HTR-8/SVneo (cell line): ENCODE measurements at regions not wholly inside any gene's neighbourhood (a gene's known extent, or its start where the extent isn't known, plus 50 kb on each side); places are given as distances from the start of the nearest gene placed in this dataset.

Experiments
- DNase-seq: peaks from one replicate; pipeline ENCODE4 v3.0.0; 2011; ENCODE audit warnings: low spot score, mixed read lengths; ENCODE audit not compliant: insufficient read length
- FAIRE-seq: peaks from 2 replicates; lab custom pipeline; 2011; peaks lifted over from hg19 to GRCh38; lab: Jason Lieb, UNC

- DNase-seq (no peak), FAIRE-seq (no peak)
Measured at GRCh38 chr1:219993554-219994433, 52.5 kb downstream of the EPRS1 start.

- DNase-seq (no peak), FAIRE-seq (no peak)
Measured at GRCh38 chr1:219991919-219992318, 54.4 kb downstream of the EPRS1 start.

GRCh38 chr1:219991511-219991810 lies 54.8 kb downstream of the EPRS1 start:
- no peak for FAIRE-seq
- no peak for DNase-seq

DNA sequence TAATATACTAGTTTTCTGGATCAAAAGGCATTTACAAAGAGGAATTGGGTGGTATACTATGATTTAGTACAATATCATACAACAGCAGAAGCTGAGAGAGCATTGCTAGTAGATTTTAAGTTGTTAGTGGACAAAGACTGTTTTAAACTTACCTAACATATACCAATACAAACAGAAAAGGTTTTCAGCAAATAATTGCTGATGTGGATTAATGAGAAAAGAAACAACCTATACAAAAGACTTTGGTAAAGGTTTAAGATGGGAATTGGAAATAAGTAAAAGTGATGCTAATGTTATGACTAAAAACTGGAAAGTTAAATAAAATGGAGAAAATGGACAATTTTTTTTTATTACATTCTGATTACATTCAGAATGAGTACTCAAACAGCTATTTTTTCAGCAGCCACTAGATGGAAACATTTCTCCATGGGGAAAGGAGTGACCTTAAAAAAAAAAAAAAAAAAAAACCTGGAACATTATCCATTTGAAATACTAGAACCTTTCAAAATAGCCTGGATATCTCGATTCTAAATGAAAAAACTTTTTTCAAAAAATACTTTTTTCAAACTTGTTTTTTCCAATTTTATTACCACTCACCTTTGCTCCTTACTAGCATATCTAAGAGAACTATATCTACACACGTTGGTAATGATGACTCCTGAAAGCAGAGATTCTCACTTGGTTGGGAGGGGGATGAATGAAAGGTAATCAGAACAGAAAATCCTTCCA lies 55.4 kb downstream of the EPRS1 start:
- DNase-seq (peak; percentile 13), FAIRE-seq (no peak)

DNA sequence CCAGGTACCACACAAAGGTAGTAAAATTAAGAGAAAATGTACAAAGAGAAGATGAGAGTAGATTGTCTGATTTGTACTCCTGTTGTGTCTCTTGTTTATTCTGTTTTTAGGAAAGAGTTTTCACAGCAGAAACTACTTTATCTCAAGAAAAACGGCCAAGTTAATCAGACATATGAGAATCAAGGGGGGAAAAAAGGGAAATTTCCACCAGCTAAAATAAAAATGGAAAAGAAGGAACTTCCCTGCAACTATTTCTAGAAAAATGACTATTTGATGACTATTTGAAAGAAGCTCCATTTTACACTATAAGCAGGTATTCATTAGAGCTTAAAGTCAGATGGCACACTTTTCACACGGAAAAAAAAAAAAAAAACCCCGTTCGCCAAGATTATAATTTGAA lies 56.5 kb downstream of the EPRS1 start:
- no peak for FAIRE-seq
- DNase-seq = no peak

DNA sequence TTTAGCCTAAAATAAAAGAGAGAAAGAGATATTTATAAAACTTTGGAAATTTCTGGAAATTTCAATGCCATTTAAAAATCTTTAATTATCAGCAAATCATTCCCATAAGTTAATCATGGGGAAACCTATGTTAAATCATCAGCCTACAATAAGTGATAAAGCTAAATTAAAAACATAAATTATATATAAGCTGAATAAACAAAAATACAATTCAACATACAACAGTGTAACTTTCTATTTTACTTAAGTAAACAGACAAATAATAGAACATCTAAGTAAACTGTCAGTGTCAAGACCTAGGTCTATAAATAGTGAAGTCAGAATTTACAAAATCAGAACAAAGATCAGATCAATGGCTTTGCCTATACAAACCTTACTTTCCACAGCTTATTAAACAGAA lies 57.5 kb downstream of the EPRS1 start:
- no peak for DNase-seq
- FAIRE-seq = no peak

GRCh38 chr1:219988387-219988786 lies 57.9 kb downstream of the EPRS1 start:
- FAIRE-seq = no peak
- no peak for DNase-seq

GRCh38 chr1:219987325-219987724 lies 59.0 kb upstream of the SLC30A10 start:
- DNase-seq (no peak), FAIRE-seq (no peak)

- FAIRE-seq (no peak), DNase-seq (no peak)
Measured at GRCh38 chr1:219985169-219985568, 56.8 kb upstream of the SLC30A10 start.
